Upper lobe of left lung (tissue), 4 donors: ENCODE measurements at regions not wholly inside any gene's neighbourhood (a gene's known extent, or its start where the extent isn't known, plus 50 kb on each side); places are given as distances from the start of the nearest gene placed in this dataset.

ENCODE experiments used
- POLR2A ChIP-seq, 4 donors: fragments of 450-650 bp; IDR thresholded peaks; one replicate each; pipeline ENCODE4 v1.5.1; 2016 to 2017; ENCODE audit warnings: antibody characterized with exemption in 4 of 4, mild to moderate bottlenecking in 2 of 4
- POLR2AphosphoS5 ChIP-seq, 2 donors: sonication (generic); formaldehyde crosslinking; IDR thresholded peaks; one replicate each; pipeline ENCODE4 v1.5.1; 2017; ENCODE audit warnings: antibody characterized with exemption in 2 of 2
- TF ChIP-seq, protein P1 (sequence below), 6 experiments: fragments of 450-650 bp in 4 of 6; fragments of 200-600 bp in 2 of 6; sonication (generic) in 2 of 6; IDR thresholded peaks; one replicate each; pipeline ENCODE4 v1.5.1; 2016 to 2019; ENCODE audit warnings: antibody characterized with exemption in 6 of 6

GRCh38 chr2:186098821-186099220 is 360.2 kb downstream of the FSIP2 start:
- TF ChIP-seq, protein P1, sequence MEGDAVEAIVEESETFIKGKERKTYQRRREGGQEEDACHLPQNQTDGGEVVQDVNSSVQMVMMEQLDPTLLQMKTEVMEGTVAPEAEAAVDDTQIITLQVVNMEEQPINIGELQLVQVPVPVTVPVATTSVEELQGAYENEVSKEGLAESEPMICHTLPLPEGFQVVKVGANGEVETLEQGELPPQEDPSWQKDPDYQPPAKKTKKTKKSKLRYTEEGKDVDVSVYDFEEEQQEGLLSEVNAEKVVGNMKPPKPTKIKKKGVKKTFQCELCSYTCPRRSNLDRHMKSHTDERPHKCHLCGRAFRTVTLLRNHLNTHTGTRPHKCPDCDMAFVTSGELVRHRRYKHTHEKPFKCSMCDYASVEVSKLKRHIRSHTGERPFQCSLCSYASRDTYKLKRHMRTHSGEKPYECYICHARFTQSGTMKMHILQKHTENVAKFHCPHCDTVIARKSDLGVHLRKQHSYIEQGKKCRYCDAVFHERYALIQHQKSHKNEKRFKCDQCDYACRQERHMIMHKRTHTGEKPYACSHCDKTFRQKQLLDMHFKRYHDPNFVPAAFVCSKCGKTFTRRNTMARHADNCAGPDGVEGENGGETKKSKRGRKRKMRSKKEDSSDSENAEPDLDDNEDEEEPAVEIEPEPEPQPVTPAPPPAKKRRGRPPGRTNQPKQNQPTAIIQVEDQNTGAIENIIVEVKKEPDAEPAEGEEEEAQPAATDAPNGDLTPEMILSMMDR (IDR thresholded peaks at IDR 0.05): no peak
- TF ChIP-seq POLR2AphosphoS5 (IDR thresholded peaks at IDR 0.05) (no peak), POLR2A (IDR thresholded peaks at IDR 0.05) (no peak)
